Left ventricle myocardium inferior (tissue), 1 donor: ENCODE measurements at regions not wholly inside any gene's neighbourhood (a gene's known extent, or its start where the extent isn't known, plus 50 kb on each side); places are given as distances from the start of the nearest gene placed in this dataset.

Experiments
- DNase-seq: peaks from one replicate; pipeline ENCODE4 v3.0.0-alpha.2; 2020
- H3K27ac ChIP-seq: fragments of 200-600 bp; replicated peaks from 2 replicates; pipeline ENCODE4 v1.8.0; 2021
- H3K27me3 ChIP-seq: fragments of 200-600 bp; 2 replicates; pipeline ENCODE4 v1.8.0; 2021; ENCODE audit warnings: low read depth
- H3K36me3 ChIP-seq: fragments of 200-600 bp; 2 replicates; pipeline ENCODE4 v1.8.0; 2021
- H3K4me1 ChIP-seq: fragments of 200-600 bp; 2 replicates; pipeline ENCODE4 v1.8.0; 2021
- H3K4me3 ChIP-seq: fragments of 200-600 bp; 2 replicates; pipeline ENCODE4 v1.8.0; 2021; ENCODE audit warnings: mild to moderate bottlenecking, moderate library complexity
- H3K9me3 ChIP-seq: fragments of 200-600 bp; replicated peaks from 2 replicates; pipeline ENCODE4 v1.8.0; 2021
- intact Hi-C: fragments of 100-400 bp; cut with micrococcal nuclease; formaldehyde crosslinking; loops from one replicate; pipeline ENCODE4 v1.11.0; 2022
- TF ChIP-seq, protein P1 (sequence below): fragments of 200-600 bp; IDR thresholded peaks from 2 replicates; pipeline ENCODE4 v1.8.0; 2021; ENCODE audit warnings: antibody characterized with exemption, mild to moderate bottlenecking, borderline replicate concordance
- donor health status: DM: no; HTN: yes; CAD: no; lungs with severe emphysema.

DNA sequence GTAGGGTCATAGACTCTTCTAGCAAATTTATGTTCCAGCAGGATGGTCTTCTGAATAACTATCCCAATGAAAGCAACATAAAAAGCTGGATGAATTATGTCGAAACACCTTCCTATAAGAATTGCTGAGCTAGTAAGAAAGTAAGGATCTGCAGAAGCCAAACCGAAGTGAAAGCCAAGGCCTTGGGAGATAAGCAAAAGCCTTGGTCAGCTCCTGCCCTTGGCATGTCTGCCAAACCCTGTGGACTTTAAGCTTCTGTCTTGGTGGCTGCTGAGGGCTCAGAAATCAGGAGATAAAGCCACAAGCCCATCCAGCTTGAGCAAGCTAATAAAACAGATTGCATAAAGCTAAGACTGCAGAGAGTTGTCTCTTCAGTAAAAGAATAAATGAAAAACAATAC lies 81.2 kb upstream of the KCND3 start:
- Histone ChIP-seq H3K27me3 (peaks cover 5% of the 10 kb centered on the region), H3K36me3 (no peaks in the 10 kb centered on the region), H3K4me3 (no peak overlapping the region), H3K4me1 (no peaks in the 10 kb centered on the region), H3K9me3 (peaks cover 26% of the 10 kb centered on the region), H3K27ac (no peak overlapping the region)
- DNase-seq: no peak
- TF ChIP-seq, protein P1, sequence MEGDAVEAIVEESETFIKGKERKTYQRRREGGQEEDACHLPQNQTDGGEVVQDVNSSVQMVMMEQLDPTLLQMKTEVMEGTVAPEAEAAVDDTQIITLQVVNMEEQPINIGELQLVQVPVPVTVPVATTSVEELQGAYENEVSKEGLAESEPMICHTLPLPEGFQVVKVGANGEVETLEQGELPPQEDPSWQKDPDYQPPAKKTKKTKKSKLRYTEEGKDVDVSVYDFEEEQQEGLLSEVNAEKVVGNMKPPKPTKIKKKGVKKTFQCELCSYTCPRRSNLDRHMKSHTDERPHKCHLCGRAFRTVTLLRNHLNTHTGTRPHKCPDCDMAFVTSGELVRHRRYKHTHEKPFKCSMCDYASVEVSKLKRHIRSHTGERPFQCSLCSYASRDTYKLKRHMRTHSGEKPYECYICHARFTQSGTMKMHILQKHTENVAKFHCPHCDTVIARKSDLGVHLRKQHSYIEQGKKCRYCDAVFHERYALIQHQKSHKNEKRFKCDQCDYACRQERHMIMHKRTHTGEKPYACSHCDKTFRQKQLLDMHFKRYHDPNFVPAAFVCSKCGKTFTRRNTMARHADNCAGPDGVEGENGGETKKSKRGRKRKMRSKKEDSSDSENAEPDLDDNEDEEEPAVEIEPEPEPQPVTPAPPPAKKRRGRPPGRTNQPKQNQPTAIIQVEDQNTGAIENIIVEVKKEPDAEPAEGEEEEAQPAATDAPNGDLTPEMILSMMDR: no peak
- intact Hi-C loops: no loop called here

DNA sequence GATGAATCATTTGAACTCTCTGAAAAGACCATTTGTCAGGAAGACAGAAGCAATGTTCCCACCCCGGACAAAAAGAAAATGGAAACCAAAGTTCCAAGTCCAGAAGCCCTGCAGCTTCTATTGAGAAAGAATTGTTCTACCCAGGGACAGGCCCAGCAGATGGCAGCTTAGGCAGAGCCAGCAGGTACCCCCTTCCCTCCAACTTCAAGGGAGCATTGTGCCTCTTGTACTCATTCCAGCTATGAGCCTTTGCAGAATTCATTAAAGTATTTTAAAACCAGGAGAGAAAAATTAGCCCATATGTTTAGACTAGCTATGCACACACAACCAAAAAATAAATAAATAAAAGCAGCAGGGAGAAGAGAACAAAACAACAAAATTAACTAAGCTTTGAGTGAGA lies 85.2 kb upstream of the KCND3 start:
- H3K4me1 ChIP-seq: no peaks in the 10 kb centered on the region
- no peaks in the 10 kb centered on the region for H3K36me3 ChIP-seq
- peaks cover 26% of the 10 kb centered on the region for H3K9me3 ChIP-seq
- H3K4me3 ChIP-seq: no peak overlapping the region
- no peak for DNase-seq
- TF ChIP-seq, protein P1: no peak
- H3K27ac ChIP-seq: no peak overlapping the region
- intact Hi-C loops: no loop called here
- H3K27me3 ChIP-seq: no peaks in the 10 kb centered on the region

DNA sequence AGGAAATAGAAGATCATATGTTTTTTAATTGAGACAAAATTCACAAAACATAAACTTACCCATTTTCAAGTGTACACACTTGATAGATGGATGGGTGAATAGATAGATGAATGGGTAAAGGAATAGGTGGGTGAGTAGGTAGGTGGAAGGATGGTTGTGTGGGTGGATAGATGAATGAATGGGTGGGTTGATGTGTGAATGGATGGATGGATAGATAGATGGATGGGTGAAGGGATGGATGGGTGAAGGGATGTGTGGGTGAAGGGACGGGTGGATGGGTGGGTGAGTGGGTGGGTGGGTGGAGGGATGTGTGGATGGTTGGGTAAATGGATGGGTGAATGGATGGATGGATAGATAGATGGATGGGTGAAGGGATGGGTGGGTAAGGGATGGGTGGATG lies 86.1 kb upstream of the KCND3 start:
- Histone ChIP-seq H3K4me1 (no peaks in the 10 kb centered on the region), H3K27me3 (no peaks in the 10 kb centered on the region), H3K4me3 (no peak overlapping the region), H3K27ac (no peak overlapping the region), H3K9me3 (peaks cover 26% of the 10 kb centered on the region), H3K36me3 (no peaks in the 10 kb centered on the region)
- DNase-seq: no peak
- intact Hi-C loops: no loop called here
- TF ChIP-seq, protein P1: no peak

DNA sequence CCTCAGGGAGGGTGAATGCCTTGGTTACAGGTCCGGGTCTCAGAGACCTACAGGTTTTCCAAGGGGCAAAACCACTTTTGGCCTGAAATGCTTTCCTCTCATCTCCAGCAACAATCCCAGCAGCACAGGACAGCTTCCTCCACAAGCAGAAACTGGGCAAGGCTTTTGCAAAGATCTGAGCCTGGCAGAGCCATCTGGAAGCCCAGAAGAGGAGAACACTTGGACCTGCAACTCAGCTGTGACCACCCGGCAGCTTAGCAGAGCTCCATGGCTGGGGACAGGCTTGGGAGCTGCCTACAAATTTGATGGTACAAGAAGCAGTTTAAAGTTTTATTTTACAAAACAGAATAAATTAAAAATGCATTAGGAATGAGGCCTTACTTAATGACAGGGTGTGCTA lies 90.0 kb upstream of the KCND3 start:
- TF ChIP-seq, protein P1: no peak
- no peaks in the 10 kb centered on the region for H3K9me3 ChIP-seq
- no peaks in the 10 kb centered on the region for H3K36me3 ChIP-seq
- intact Hi-C loops: no loop called here
- H3K27ac ChIP-seq: no peak overlapping the region
- no peaks in the 10 kb centered on the region for H3K4me1 ChIP-seq
- peaks cover under 1% of the 10 kb centered on the region for H3K27me3 ChIP-seq
- no peak overlapping the region for H3K4me3 ChIP-seq
- DNase-seq: no peak

DNA sequence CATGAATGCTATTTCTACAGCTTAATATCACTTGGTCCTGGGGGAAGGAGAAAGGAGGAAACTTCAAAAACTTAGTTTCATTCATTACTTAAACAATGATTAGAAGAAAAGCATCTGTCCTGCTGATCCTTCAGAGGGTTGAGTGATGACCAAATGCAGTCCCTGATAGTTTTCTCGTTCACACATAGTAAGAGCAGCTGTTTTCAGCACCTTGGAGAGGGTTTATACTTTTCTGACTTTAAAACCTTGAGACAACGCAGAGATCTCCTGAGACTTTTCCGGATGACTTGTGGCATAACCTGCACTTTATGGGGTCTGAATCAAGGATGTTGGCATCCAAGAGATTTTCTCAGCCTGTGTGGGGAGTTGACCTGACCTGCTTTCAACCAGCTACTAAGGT lies 94.0 kb upstream of the KCND3 start:
- intact Hi-C loops: no loop called here
- no peak for DNase-seq
- TF ChIP-seq, protein P1: no peak
- no peak overlapping the region for H3K27ac ChIP-seq
- H3K9me3 ChIP-seq: no peaks in the 10 kb centered on the region
- H3K27me3 ChIP-seq: peaks cover 10% of the 10 kb centered on the region
- no peak overlapping the region for H3K4me3 ChIP-seq
- H3K4me1 ChIP-seq: no peaks in the 10 kb centered on the region
- no peaks in the 10 kb centered on the region for H3K36me3 ChIP-seq
